AG04450 (cell line): ENCODE measurements at regions not wholly inside any gene's neighbourhood (a gene's known extent, or its start where the extent isn't known, plus 50 kb on each side); places are given as distances from the start of the nearest gene placed in this dataset.

ENCODE experiments used
- CTCF ChIA-PET: fragments of 300-600, 350-600 bp; formaldehyde crosslinking; extraction: SDS; loops from one replicate; lab custom pipeline; 2022; ENCODE audit warnings: antibody characterized with exemption, inconsistent platforms; lab: Charles Lee
- POLR2A ChIA-PET: fragments of 350-600 bp; formaldehyde crosslinking; extraction: SDS; loops from one replicate; lab custom pipeline; 2021; ENCODE audit warnings: antibody characterized with exemption, inconsistent platforms; lab: Yijun Ruan, JAX
- DNase-seq: peaks from one replicate; pipeline ENCODE4 v3.0.0-alpha.2; 2011; ENCODE audit warnings: low read depth, low spot score
- H3K27ac ChIP-seq: one replicate; pipeline ENCODE4 v1.5.1; 2012; ENCODE audit warnings: low read depth, low read length, control low read depth
- H3K27me3 ChIP-seq: one replicate; pipeline ENCODE4 v1.6.0; 2012; ENCODE audit warnings: low read length; ENCODE audit not compliant: control insufficient read depth, insufficient read depth
- H3K4me3 ChIP-seq: 2 replicates; pipeline ENCODE4 v1.5.1; 2011; ENCODE audit warnings: mild to moderate bottlenecking, low read depth, low read length, control low read depth
- H3K9me3 ChIP-seq: 2 replicates; pipeline ENCODE4 v1.5.1; 2012; ENCODE audit warnings: low read length; ENCODE audit not compliant: control insufficient read depth, insufficient read depth
- CTCF ChIP-seq: IDR thresholded peaks from 2 replicates; pipeline ENCODE4 v1.5.1; 2011; ENCODE audit warnings: low read depth, low read length, control low read depth, inconsistent platforms

GRCh38 chr20:10823585-10823984 is 149.8 kb upstream of the JAG1 start:
- H3K4me3 ChIP-seq, result no peak overlapping the region
- H3K27me3 ChIP-seq, result no peaks in the 10 kb centered on the region
- H3K9me3 ChIP-seq, result no peaks in the 10 kb centered on the region
- DNase-seq, result no peak
- ChIA-PET CTCF (interaction anchor here (0.8 to 1.0 kb wide), 2 partner anchors 12 to 79 kb away, joined by 3 read pairs; no protein-coding TSS in a partner anchor), POLR2A (no interaction called here)
- TF ChIP-seq CTCF, result no peak
- no peak overlapping the region for H3K27ac ChIP-seq

GRCh38 chr20:10824750-10825500 is 151.1 kb upstream of the JAG1 start:
- no peak overlapping the region for H3K4me3 ChIP-seq
- TF ChIP-seq CTCF, result no peak
- no peaks in the 10 kb centered on the region for H3K9me3 ChIP-seq
- POLR2A ChIA-PET, result no interaction called here
- CTCF ChIA-PET, result interaction anchor here (1.0 kb wide), 1 partner anchor 14 kb away, joined by 3 read pairs; no protein-coding TSS in a partner anchor
- H3K27ac ChIP-seq, result no peak overlapping the region
- no peak for DNase-seq
- no peaks in the 10 kb centered on the region for H3K27me3 ChIP-seq

- DNase-seq, result peak; percentile 10
- CTCF ChIA-PET, result no interaction called here
- Histone ChIP-seq H3K27me3 (no peaks in the 10 kb centered on the region), H3K4me3 (no peak overlapping the region), H3K9me3 (no peaks in the 10 kb centered on the region), H3K27ac (no peak overlapping the region)
- TF ChIP-seq CTCF, result no peak
- POLR2A ChIA-PET, result interaction anchor here (0.9 kb wide), 1 partner anchor 152 kb away, joined by 3 read pairs; the partner anchor contains the start of gene JAG1
Observed at GRCh38 chr20:10826111-10826510, 152.3 kb upstream of the JAG1 start.

GRCh38 chr20:10828180-10828579 is 154.4 kb upstream of the JAG1 start:
- TF ChIP-seq CTCF, result no peak
- CTCF ChIA-PET, result no interaction called here
- DNase-seq, result no peak
- no peak overlapping the region for H3K4me3 ChIP-seq
- no peak overlapping the region for H3K27ac ChIP-seq
- no peaks in the 10 kb centered on the region for H3K27me3 ChIP-seq
- H3K9me3 ChIP-seq, result no peaks in the 10 kb centered on the region
- POLR2A ChIA-PET, result no interaction called here

GRCh38 chr20:10832141-10832540 is 158.3 kb upstream of the JAG1 start:
- no peak for DNase-seq
- CTCF ChIA-PET, result no interaction called here

More at GRCh38 chr20:10832141-10832540, 158.3 kb upstream of the JAG1 start:
- Histone ChIP-seq H3K4me3 (no peak overlapping the region), H3K27ac (no peak overlapping the region), H3K27me3 (no peaks in the 10 kb centered on the region), H3K9me3 (no peaks in the 10 kb centered on the region)
- TF ChIP-seq CTCF, result no peak
- POLR2A ChIA-PET, result interaction anchor here (0.5 kb wide), 1 partner anchor 435 kb away, joined by 4 read pairs; no protein-coding TSS in a partner anchor
